ENCODE measurements at regions not wholly inside any gene's neighbourhood (a gene's known extent, or its start where the extent isn't known, plus 50 kb on each side); places are given as distances from the start of the nearest gene placed in this dataset.

DNA sequence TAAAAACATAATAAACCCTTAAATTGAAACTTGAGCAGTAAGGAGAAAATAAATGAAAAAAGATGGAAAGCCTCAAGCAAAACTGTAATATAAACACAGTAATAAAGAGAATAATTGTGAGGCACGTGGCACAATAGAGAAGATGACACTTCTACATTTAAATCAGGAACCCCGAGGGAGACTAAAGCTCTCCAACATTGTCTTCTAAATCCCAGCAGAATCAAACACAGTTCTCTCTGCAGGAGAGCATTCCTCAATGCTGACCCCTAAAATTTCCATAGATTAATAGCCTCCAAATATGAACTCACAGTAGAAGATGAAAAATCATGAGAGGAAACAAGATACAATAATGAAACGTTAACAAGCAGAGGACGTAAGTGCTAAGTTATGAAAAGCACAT is 721.2 kb upstream of the COX7C start:
- no peak overlapping the region for H3K27ac ChIP-seq (ENCODE audit: low read length)
- H3K4me1 ChIP-seq (ENCODE audit: insufficient read depth, low read length) = peaks cover 22% of the 10 kb centered on the region; the same call in 1 of the 2 replicates
- H3K9ac ChIP-seq (ENCODE audit: low read depth, low read length) = no peak overlapping the region
- no peaks in the 10 kb centered on the region for H3K36me3 ChIP-seq (ENCODE audit: insufficient read depth, low read depth, low read length)
- H3K4me3 ChIP-seq (ENCODE audit: low read length) = no peak overlapping the region
- H3K27me3 ChIP-seq (ENCODE audit: insufficient read depth, low read length) = peaks cover 34% of the 10 kb centered on the region
- no peaks in the 10 kb centered on the region for H3K9me3 ChIP-seq (ENCODE audit: insufficient read depth, low read depth, low read length)

DNA sequence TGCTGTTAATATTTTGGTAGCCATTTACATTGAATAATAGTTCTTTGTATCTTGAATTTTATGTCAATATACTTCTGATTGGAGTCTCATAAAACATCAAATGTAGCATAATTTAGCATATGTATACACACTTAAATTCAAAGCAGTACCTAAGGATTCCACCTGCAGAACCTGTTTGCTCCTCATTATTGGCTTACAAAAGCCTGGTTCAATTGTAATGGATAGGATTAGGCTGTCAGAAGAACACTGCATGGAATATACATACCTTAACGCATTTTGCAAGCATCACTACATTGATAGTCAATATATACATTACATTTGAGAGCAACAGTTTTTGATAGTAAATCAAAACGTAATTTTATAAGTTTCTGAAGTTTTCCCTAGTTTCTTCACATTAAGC is 711.3 kb upstream of the COX7C start:
- H3K36me3 ChIP-seq (ENCODE audit: insufficient read depth, low read depth, low read length) = no peaks in the 10 kb centered on the region
- no peak overlapping the region for H3K4me3 ChIP-seq (ENCODE audit: low read length)
- no peak overlapping the region for H3K27ac ChIP-seq (ENCODE audit: low read length)
- H3K27me3 ChIP-seq (ENCODE audit: insufficient read depth, low read length) = no peaks in the 10 kb centered on the region
- no peaks in the 10 kb centered on the region for H3K4me1 ChIP-seq (ENCODE audit: insufficient read depth, low read length)
- no peak overlapping the region for H3K9ac ChIP-seq (ENCODE audit: low read depth, low read length)
- no peaks in the 10 kb centered on the region for H3K9me3 ChIP-seq (ENCODE audit: insufficient read depth, low read depth, low read length)

DNA sequence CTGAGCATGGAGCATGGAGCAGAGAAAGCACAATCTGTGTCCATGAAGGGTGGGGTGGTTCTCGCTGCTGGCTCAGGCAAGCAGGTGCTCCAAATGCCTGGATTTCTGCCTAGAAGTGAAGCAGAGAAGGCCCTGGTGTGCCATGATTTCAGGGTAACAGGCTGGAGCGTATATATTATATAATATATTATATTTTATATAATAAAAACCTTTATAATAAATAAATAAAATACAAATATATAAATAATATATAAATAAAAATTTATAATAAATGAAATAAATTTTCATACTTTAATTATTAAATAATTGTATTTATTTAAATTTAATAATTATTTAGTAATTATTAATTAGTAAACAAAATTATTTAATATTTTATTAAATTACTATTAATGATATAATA is 707.4 kb upstream of the COX7C start:
- H3K27ac ChIP-seq (ENCODE audit: low read length) = no peak overlapping the region
- no peak overlapping the region for H3K9ac ChIP-seq (ENCODE audit: low read depth, low read length)
- H3K27me3 ChIP-seq (ENCODE audit: insufficient read depth, low read length) = no peaks in the 10 kb centered on the region
- H3K36me3 ChIP-seq (ENCODE audit: insufficient read depth, low read depth, low read length) = no peaks in the 10 kb centered on the region
- no peaks in the 10 kb centered on the region for H3K4me1 ChIP-seq (ENCODE audit: insufficient read depth, low read length)
- no peaks in the 10 kb centered on the region for H3K9me3 ChIP-seq (ENCODE audit: insufficient read depth, low read depth, low read length)
- H3K4me3 ChIP-seq (ENCODE audit: low read length) = no peak overlapping the region

DNA sequence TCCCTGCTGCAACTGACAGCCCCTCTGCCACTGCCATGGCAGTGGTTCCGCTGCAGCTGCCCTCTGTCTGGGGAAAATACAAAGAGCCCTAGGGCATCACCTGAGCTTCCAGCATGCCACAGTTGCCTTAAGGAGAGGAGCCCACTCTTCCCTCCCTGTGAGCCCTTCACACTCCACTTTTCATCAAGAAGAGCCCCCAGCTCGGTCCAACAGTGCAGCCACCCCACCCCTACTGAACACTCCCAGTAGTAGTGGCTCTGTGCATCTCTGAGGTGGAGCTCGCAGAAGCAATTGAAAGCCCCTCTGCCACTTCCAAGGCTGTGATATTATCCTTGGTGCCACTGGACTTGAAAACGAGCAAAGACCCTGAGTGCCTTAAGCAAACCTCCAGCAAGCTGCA is 696.8 kb upstream of the COX7C start:
- Histone ChIP-seq H3K4me1 (ENCODE audit: insufficient read depth, low read length) (no peaks in the 10 kb centered on the region), H3K27me3 (ENCODE audit: insufficient read depth, low read length) (no peaks in the 10 kb centered on the region), H3K4me3 (ENCODE audit: low read length) (no peak overlapping the region), H3K9me3 (ENCODE audit: insufficient read depth, low read depth, low read length) (no peaks in the 10 kb centered on the region), H3K36me3 (ENCODE audit: insufficient read depth, low read depth, low read length) (no peaks in the 10 kb centered on the region), H3K9ac (ENCODE audit: low read depth, low read length) (no peak overlapping the region), H3K27ac (ENCODE audit: low read length) (no peak overlapping the region)

DNA sequence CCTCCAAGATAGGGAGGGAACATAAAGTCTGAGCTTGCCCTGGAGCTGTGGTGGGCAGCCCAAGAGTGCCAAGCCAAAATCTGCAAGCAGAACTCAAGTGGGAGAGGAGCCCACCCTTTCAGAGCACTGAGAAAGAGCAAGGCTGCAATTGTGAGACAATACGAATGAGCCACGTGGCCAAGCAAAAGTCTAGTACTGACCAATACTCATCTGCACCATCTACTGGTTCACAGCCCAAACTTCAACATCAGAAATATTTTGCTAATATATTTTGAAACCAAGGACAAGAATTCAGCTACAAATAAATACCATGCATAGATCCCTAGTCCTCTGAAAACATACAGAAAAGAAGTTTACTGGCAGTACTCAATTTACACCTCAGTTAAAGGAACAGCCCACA is 696.2 kb upstream of the COX7C start:
- Histone ChIP-seq H3K4me1 (ENCODE audit: insufficient read depth, low read length) (no peaks in the 10 kb centered on the region), H3K27ac (ENCODE audit: low read length) (no peak overlapping the region), H3K4me3 (ENCODE audit: low read length) (no peak overlapping the region), H3K27me3 (ENCODE audit: insufficient read depth, low read length) (no peaks in the 10 kb centered on the region), H3K36me3 (ENCODE audit: insufficient read depth, low read depth, low read length) (no peaks in the 10 kb centered on the region), H3K9ac (ENCODE audit: low read depth, low read length) (no peak overlapping the region), H3K9me3 (ENCODE audit: insufficient read depth, low read depth, low read length) (no peaks in the 10 kb centered on the region)

DNA sequence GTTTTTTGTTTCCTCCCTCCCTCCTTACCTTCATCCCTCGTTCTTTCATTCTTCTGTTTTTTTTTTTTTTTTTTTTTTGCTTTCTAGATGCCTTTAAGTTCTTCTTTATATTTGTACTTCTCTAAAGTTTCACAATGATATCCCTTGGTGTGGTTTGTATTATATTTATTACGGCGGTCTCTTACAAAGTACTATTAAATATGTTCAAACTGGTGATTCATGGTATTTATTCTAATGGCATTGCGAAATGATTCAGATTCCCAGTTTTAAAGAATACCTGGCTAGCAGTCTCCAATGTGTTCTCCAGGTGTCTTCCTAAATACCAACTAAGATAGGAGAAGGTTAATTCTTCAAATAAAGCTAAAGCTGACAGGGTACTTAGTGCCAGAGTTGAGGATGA is 690.1 kb upstream of the COX7C start:
- no peaks in the 10 kb centered on the region for H3K9me3 ChIP-seq (ENCODE audit: insufficient read depth, low read depth, low read length)
- H3K4me1 ChIP-seq (ENCODE audit: insufficient read depth, low read length) = no peaks in the 10 kb centered on the region
- H3K4me3 ChIP-seq (ENCODE audit: low read length) = no peak overlapping the region
- no peaks in the 10 kb centered on the region for H3K36me3 ChIP-seq (ENCODE audit: insufficient read depth, low read depth, low read length)
- H3K27ac ChIP-seq (ENCODE audit: low read length) = no peak overlapping the region
- no peak overlapping the region for H3K9ac ChIP-seq (ENCODE audit: low read depth, low read length)
- no peaks in the 10 kb centered on the region for H3K27me3 ChIP-seq (ENCODE audit: insufficient read depth, low read length)

DNA sequence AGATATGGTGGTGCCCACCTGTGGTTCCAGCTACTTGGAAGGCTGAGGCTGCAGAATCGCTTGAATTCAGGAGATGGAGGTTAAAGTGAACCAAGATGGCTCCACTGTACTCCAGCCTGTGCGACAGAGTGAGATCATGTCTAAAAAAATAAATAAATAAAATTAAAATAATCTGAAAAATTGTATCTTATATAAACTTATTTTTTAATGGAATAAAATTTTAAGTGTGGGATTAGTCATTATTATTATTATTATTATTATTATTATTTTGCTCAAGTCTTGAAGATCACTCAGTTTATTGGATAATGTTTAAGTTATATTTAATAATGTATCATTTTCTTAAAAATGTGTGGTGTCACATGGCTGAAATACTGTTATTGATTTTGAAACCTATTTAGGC is 688.0 kb upstream of the COX7C start:
- Histone ChIP-seq H3K4me1 (ENCODE audit: insufficient read depth, low read length) (no peaks in the 10 kb centered on the region), H3K27ac (ENCODE audit: low read length) (no peak overlapping the region), H3K9me3 (ENCODE audit: insufficient read depth, low read depth, low read length) (no peaks in the 10 kb centered on the region), H3K27me3 (ENCODE audit: insufficient read depth, low read length) (no peaks in the 10 kb centered on the region), H3K36me3 (ENCODE audit: insufficient read depth, low read depth, low read length) (no peaks in the 10 kb centered on the region), H3K9ac (ENCODE audit: low read depth, low read length) (no peak overlapping the region), H3K4me3 (ENCODE audit: low read length) (no peak overlapping the region)

DNA sequence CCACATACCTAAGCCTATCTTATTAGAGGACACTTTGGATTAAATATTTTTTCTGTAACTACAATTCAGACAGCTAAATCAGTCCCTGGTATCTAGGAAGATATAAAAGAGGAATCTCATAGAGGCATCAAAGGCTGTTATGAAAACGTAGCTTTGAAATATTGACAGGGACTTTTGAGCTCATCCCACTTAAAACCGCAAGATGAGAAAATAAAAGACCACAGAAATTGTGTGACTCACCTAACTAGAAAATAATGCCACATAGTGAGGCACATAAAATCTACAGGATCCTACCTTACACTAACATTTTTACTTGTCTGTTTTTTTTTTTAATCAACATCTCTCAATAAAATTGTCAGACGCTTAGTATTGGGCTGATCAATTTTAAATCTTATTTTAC is 686.5 kb upstream of the COX7C start:
- no peaks in the 10 kb centered on the region for H3K9me3 ChIP-seq (ENCODE audit: insufficient read depth, low read depth, low read length)
- no peaks in the 10 kb centered on the region for H3K4me1 ChIP-seq (ENCODE audit: insufficient read depth, low read length)
- no peak overlapping the region for H3K4me3 ChIP-seq (ENCODE audit: low read length)
- H3K9ac ChIP-seq (ENCODE audit: low read depth, low read length) = no peak overlapping the region
- H3K36me3 ChIP-seq (ENCODE audit: insufficient read depth, low read depth, low read length) = no peaks in the 10 kb centered on the region
- no peaks in the 10 kb centered on the region for H3K27me3 ChIP-seq (ENCODE audit: insufficient read depth, low read length)
- no peak overlapping the region for H3K27ac ChIP-seq (ENCODE audit: low read length)

DNA sequence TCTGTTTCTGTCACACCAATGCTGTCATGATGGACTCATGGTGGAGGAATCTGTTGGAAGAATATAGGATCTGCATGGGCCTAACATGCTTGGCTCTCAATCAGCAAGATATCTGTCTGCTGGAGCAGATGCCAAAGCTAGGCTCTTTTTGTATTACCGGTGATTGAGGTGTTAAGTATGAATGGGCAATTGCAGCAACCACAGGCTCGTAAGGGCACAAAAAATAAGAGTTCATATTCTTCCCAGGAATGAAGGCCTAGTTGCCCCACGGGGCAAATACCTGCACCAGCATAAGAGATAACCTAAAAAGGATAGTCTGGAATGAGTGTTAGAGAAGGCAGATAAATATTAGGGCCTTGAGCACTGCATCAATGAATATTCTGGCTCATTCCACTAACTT is 679.5 kb upstream of the COX7C start:
- Histone ChIP-seq H3K27ac (ENCODE audit: low read length) (no peak overlapping the region), H3K9ac (ENCODE audit: low read depth, low read length) (no peak overlapping the region), H3K27me3 (ENCODE audit: insufficient read depth, low read length) (no peaks in the 10 kb centered on the region), H3K4me1 (ENCODE audit: insufficient read depth, low read length) (no peaks in the 10 kb centered on the region), H3K9me3 (ENCODE audit: insufficient read depth, low read depth, low read length) (no peaks in the 10 kb centered on the region), H3K4me3 (ENCODE audit: low read length) (no peak overlapping the region), H3K36me3 (ENCODE audit: insufficient read depth, low read depth, low read length) (no peaks in the 10 kb centered on the region)

DNA sequence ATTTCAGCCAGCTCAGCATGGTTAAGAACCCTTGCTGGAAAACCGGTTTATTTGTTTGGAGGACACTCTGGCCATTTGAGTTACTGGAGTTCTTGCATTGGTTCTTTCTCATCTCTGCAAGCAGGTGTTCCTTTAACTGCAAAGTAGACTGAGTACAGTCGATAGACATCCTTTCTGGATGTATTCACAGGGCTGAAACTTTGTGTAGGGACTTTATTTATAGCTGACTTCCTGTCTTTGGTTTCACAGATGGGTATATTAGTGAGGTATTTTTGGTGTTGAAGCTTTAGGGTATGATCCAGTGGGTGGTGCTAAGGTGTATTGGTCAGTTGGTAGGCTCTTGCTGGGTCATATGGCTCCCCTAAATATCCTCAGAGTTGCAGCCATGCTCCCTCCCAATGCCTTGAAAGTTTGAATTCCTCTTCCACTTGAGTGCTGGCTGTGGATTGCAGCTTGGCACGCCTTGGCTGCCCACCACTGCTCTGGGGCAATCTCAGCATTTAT is 666.0 kb upstream of the COX7C start:
- Histone ChIP-seq H3K4me3 (ENCODE audit: low read length) (no peak overlapping the region), H3K9me3 (ENCODE audit: insufficient read depth, low read depth, low read length) (0 out of 2 replicates have a peak, but pooled peaks cover 7% of the 10 kb centered on the region), H3K4me1 (ENCODE audit: insufficient read depth, low read length) (no peaks in the 10 kb centered on the region), H3K27me3 (ENCODE audit: insufficient read depth, low read length) (no peaks in the 10 kb centered on the region), H3K9ac (ENCODE audit: low read depth, low read length) (no peak overlapping the region), H3K27ac (ENCODE audit: low read length) (no peak overlapping the region), H3K36me3 (ENCODE audit: insufficient read depth, low read depth, low read length) (no peaks in the 10 kb centered on the region)

DNA sequence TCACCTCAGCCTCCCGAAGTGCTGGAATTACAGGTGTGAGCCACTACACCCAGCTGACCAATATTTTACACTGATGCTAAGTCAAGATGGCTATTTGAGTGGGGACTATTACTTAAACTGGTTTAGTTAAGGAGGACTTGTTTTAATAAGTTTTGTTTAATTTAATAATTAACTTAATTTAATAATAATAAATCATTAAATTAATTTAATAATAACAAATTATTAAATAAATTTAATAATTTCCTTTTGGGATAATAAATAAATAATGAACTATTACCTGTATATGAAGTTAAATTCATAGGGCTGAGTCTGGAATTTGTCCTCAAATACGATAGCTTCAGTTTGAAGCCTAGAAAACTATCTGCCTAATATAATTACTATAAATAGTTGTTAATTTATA is 665.1 kb upstream of the COX7C start:
- Histone ChIP-seq H3K9ac (ENCODE audit: low read depth, low read length) (no peak overlapping the region), H3K27ac (ENCODE audit: low read length) (no peak overlapping the region), H3K36me3 (ENCODE audit: insufficient read depth, low read depth, low read length) (no peaks in the 10 kb centered on the region), H3K4me1 (ENCODE audit: insufficient read depth, low read length) (no peaks in the 10 kb centered on the region), H3K9me3 (ENCODE audit: insufficient read depth, low read depth, low read length) (0 out of 2 replicates have a peak, but pooled peaks cover 7% of the 10 kb centered on the region), H3K27me3 (ENCODE audit: insufficient read depth, low read length) (no peaks in the 10 kb centered on the region), H3K4me3 (ENCODE audit: low read length) (no peak overlapping the region)

DNA sequence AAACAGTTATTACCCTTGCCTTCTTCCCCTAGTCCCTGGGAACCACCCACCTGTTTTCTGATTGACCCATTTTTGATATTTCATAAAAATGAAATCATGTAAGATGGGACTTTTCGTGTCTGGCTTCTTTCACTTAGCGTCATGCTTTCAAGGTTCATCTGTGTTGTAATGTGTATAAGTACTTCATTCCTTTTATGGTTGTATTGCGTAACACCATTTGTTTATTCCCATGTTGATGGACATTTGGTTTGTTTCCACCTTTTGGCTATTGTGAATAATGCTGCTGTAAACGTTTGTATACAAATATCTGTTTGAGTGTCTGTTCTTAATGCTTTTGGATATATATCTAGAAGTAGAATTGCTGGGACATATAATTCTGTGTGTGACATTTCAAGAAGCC is 650.1 kb upstream of the COX7C start:
- Histone ChIP-seq H3K27me3 (ENCODE audit: insufficient read depth, low read length) (no peaks in the 10 kb centered on the region), H3K9ac (ENCODE audit: low read depth, low read length) (no peak overlapping the region), H3K9me3 (ENCODE audit: insufficient read depth, low read depth, low read length) (no peaks in the 10 kb centered on the region), H3K27ac (ENCODE audit: low read length) (no peak overlapping the region), H3K4me3 (ENCODE audit: low read length) (no peak overlapping the region), H3K4me1 (ENCODE audit: insufficient read depth, low read length) (no peaks in the 10 kb centered on the region), H3K36me3 (ENCODE audit: insufficient read depth, low read depth, low read length) (no peaks in the 10 kb centered on the region)

DNA sequence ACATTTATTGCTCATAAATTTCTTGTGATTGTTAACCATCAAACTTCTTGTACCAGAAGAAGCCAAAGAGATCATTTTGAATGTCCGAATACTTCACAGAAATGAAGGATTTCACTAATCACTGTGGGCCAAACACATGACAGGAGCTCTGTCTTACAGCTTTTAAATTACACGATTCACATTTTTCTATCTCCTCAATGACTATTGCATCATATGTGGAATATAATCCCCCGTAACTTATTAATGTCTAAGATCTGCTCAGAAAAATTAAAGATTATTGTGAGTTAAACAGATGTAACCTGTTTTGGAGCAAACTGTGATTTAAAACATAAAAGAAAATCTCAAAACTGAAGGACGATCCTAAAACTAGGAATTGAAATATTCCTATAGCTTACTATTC is 645.2 kb upstream of the COX7C start:
- Histone ChIP-seq H3K4me1 (ENCODE audit: insufficient read depth, low read length) (no peaks in the 10 kb centered on the region), H3K9me3 (ENCODE audit: insufficient read depth, low read depth, low read length) (no peaks in the 10 kb centered on the region), H3K27me3 (ENCODE audit: insufficient read depth, low read length) (no peaks in the 10 kb centered on the region), H3K9ac (ENCODE audit: low read depth, low read length) (no peak overlapping the region), H3K4me3 (ENCODE audit: low read length) (no peak overlapping the region), H3K27ac (ENCODE audit: low read length) (no peak overlapping the region), H3K36me3 (ENCODE audit: insufficient read depth, low read depth, low read length) (no peaks in the 10 kb centered on the region)
